H1 (cell line): ENCODE measurements at regions not wholly inside any gene's neighbourhood (a gene's known extent, or its start where the extent isn't known, plus 50 kb on each side); places are given as distances from the start of the nearest gene placed in this dataset.
A peak's percentile ranks its signal among the peaks of the same experiment; 100 is the strongest.

Experiments
- CTCF ChIA-PET: fragments of 300-600 bp; sonication (Branson Sonifier 250); formaldehyde crosslinking; loops from one replicate; lab custom pipeline; 2021; ENCODE audit not compliant: partially characterized antibody; lab: Charles Lee
- POLR2A ChIA-PET: fragments of 300-600 bp; sonication (Branson Sonifier 250); formaldehyde crosslinking; loops from one replicate; lab custom pipeline; 2021; ENCODE audit warnings: inconsistent platforms; ENCODE audit not compliant: partially characterized antibody; lab: Charles Lee
- DNase-seq, 2 experiments: peaks; one replicate each; pipeline versions ENCODE4 v3.0.0 to v3.0.0-alpha.2; 2010 to 2022; ENCODE audit warnings: low spot score in 2 of 2, low read depth in 1 of 2, mixed read lengths in 1 of 2
- FAIRE-seq: peaks from 2 replicates; lab custom pipeline; 2011; peaks lifted over from hg19 to GRCh38; lab: Jason Lieb, UNC
- H2AFZ ChIP-seq: 2 replicates; pipeline ENCODE4 v1.8.1; 2012; ENCODE audit warnings: low read length, inconsistent platforms
- H2AK5ac ChIP-seq: 2 replicates; pipeline ENCODE4 v1.6.1; 2013; ENCODE audit warnings: low read depth, low read length
- H2BK120ac ChIP-seq: replicated peaks from 2 replicates; pipeline ENCODE3; 2013; ENCODE audit warnings: low read depth, low read length, inconsistent platforms
- H2BK12ac ChIP-seq: 2 replicates; pipeline ENCODE4 v1.6.1; 2013; ENCODE audit warnings: low read depth, low read length
- H2BK15ac ChIP-seq: 2 replicates; pipeline ENCODE4 v1.6.1; 2013; ENCODE audit warnings: low read length
- H2BK20ac ChIP-seq: 2 replicates; pipeline ENCODE4 v1.6.1; 2013; ENCODE audit warnings: low read length
- H2BK5ac ChIP-seq: 2 replicates; pipeline ENCODE4 v1.6.1; 2013; ENCODE audit warnings: low read depth, low read length
- H3K14ac ChIP-seq: 2 replicates; pipeline ENCODE4 v1.6.1; 2013; ENCODE audit warnings: inconsistent platforms; ENCODE audit not compliant: insufficient read length
- H3K18ac ChIP-seq: 2 replicates; pipeline ENCODE4 v1.6.1; 2013; ENCODE audit warnings: low read length; ENCODE audit errors: extremely low read depth
- H3K23ac ChIP-seq: 2 replicates; pipeline ENCODE4 v1.6.1; 2013; ENCODE audit warnings: inconsistent platforms; ENCODE audit not compliant: insufficient read length
- H3K23me2 ChIP-seq: 2 replicates; pipeline ENCODE4 v1.6.1; 2013; ENCODE audit warnings: low read depth, low read length
- H3K27ac ChIP-seq: 2 replicates; pipeline ENCODE4 v1.6.1; 2011; ENCODE audit warnings: low read depth, low read length, inconsistent platforms
- H3K27me3 ChIP-seq, 4 experiments: replicated peaks in 1 of 4; 1 replicate in 1 of 4; 2 replicates in 3 of 4; pipeline versions ENCODE4 v1.6.1 to v1.8.1; 2011 to 2013; ENCODE audit warnings: low read length in 3 of 4, mild to moderate bottlenecking in 3 of 4, inconsistent platforms in 2 of 4, mixed read lengths in 2 of 4, moderate library complexity in 1 of 4; ENCODE audit not compliant: control insufficient read depth in 3 of 4, insufficient read depth in 3 of 4; ENCODE audit errors: extremely low read depth in 1 of 4
- H3K36me3 ChIP-seq, 4 experiments: 2 replicates each; pipeline versions ENCODE4 v1.6.1 to v1.8.1; 2011 to 2013; ENCODE audit warnings: mild to moderate bottlenecking in 4 of 4, low read length in 3 of 4, moderate library complexity in 2 of 4, control low read depth in 1 of 4, inconsistent platforms in 1 of 4; ENCODE audit not compliant: insufficient read depth in 4 of 4, control insufficient read depth in 2 of 4
- H3K4ac ChIP-seq: replicated peaks from 2 replicates; pipeline ENCODE3; 2013; ENCODE audit warnings: low read length, low read depth, mixed read lengths, inconsistent platforms; ENCODE audit not compliant: insufficient read length
- H3K4me1 ChIP-seq, 4 experiments: replicated peaks in 1 of 4; 1 replicate in 1 of 4; 2 replicates in 3 of 4; pipeline versions ENCODE4 v1.6.1 to v1.8.1; 2011 to 2013; ENCODE audit warnings: low read length in 3 of 4, inconsistent platforms in 2 of 4, mixed read lengths in 1 of 4; ENCODE audit not compliant: insufficient read depth in 4 of 4, control insufficient read depth in 3 of 4
- H3K4me2 ChIP-seq, 2 experiments: 2 replicates each; pipeline versions ENCODE4 v1.6.1 to v1.8.1; 2011 to 2013; ENCODE audit warnings: low read depth in 2 of 2, low read length in 2 of 2, control low read depth in 1 of 2, inconsistent platforms in 1 of 2, mild to moderate bottlenecking in 1 of 2; ENCODE audit not compliant: insufficient read depth in 1 of 2
- H3K4me3 ChIP-seq, 4 experiments: fragments of 200-600, 300-600 bp in 1 of 4; sonication (generic), shearing (Covaris generic), sonication (Bioruptor Twin) in 1 of 4; 2 replicates each; pipeline versions ENCODE4 v1.5.1 to v1.8.1; 2011 to 2016; ENCODE audit warnings: low read length in 4 of 4, low read depth in 3 of 4, control low read depth in 2 of 4, inconsistent platforms in 2 of 4, mild to moderate bottlenecking in 2 of 4, mixed read lengths in 1 of 4, moderate library complexity in 1 of 4; ENCODE audit not compliant: insufficient read depth in 2 of 4; ENCODE audit errors: extremely low read depth in 1 of 4
- H3K56ac ChIP-seq: replicated peaks from 2 replicates; pipeline ENCODE3; 2013; ENCODE audit warnings: low read depth, mild to moderate bottlenecking, mixed read lengths, low read length, inconsistent platforms; ENCODE audit not compliant: insufficient read length
- H3K79me1 ChIP-seq: 2 replicates; pipeline ENCODE4 v1.6.1; 2013; ENCODE audit warnings: low read depth, low read length, control low read depth
- H3K79me2 ChIP-seq, 2 experiments: 2 replicates each; pipeline versions ENCODE4 v1.6.1 to v1.8.1; 2012 to 2013; ENCODE audit warnings: low read length in 2 of 2, mild to moderate bottlenecking in 2 of 2, inconsistent platforms in 1 of 2; ENCODE audit not compliant: insufficient read depth in 2 of 2, control insufficient read depth in 1 of 2
- H3K9ac ChIP-seq, 4 experiments: replicated peaks in 1 of 4; 1 replicate in 1 of 4; 2 replicates in 3 of 4; pipeline versions ENCODE4 v1.6.1 to v1.8.1; 2011 to 2013; ENCODE audit warnings: low read depth in 3 of 4, low read length in 3 of 4, control low read depth in 2 of 4, mild to moderate bottlenecking in 2 of 4, moderate library complexity in 2 of 4, inconsistent platforms in 1 of 4; ENCODE audit errors: extremely low read depth in 1 of 4
- H3K9me3 ChIP-seq, 2 experiments: 2 replicates each; pipeline versions ENCODE4 v1.6.1 to v1.8.1; 2012 to 2013; ENCODE audit warnings: mild to moderate bottlenecking in 2 of 2, moderate library complexity in 2 of 2, control low read depth in 1 of 2, inconsistent platforms in 1 of 2, low read depth in 1 of 2, low read length in 1 of 2, mixed read lengths in 1 of 2; ENCODE audit not compliant: insufficient read depth in 2 of 2
- H4K20me1 ChIP-seq, 2 experiments: replicated peaks in 1 of 2; 2 replicates each; pipeline versions ENCODE3 to v1.8.1; 2011 to 2013; ENCODE audit warnings: inconsistent platforms in 2 of 2, low read length in 2 of 2, mild to moderate bottlenecking in 1 of 2; ENCODE audit not compliant: insufficient read depth in 2 of 2, control insufficient read depth in 1 of 2
- H4K5ac ChIP-seq: 2 replicates; pipeline ENCODE4 v1.6.1; 2013; ENCODE audit warnings: low read length, low read depth, mixed read lengths, inconsistent platforms; ENCODE audit not compliant: insufficient read length
- H4K8ac ChIP-seq: 2 replicates; pipeline ENCODE4 v1.8.0; 2013; ENCODE audit warnings: mild to moderate bottlenecking, moderate library complexity, low read length, inconsistent platforms; ENCODE audit not compliant: insufficient read depth; ENCODE audit errors: extremely low read depth
- H4K91ac ChIP-seq: replicated peaks from 2 replicates; pipeline ENCODE3; 2013; ENCODE audit warnings: low read length, mixed read lengths, inconsistent platforms; ENCODE audit not compliant: insufficient read length
- CEBPB ChIP-seq: IDR thresholded peaks from 2 replicates; pipeline ENCODE4 v1.6.1; 2012; ENCODE audit warnings: low read depth, low read length
- CHD1 ChIP-seq: IDR thresholded peaks from 2 replicates; pipeline ENCODE4 v1.6.1; 2012; ENCODE audit warnings: low read depth, low read length, improper control_type of control experiment
- CTBP2 ChIP-seq: IDR thresholded peaks from 2 replicates; pipeline ENCODE4 v1.7.0; 2011; ENCODE audit warnings: borderline replicate concordance, mild to moderate bottlenecking, moderate library complexity, mixed read lengths, low read length; ENCODE audit not compliant: insufficient read depth, insufficient read length
- GABPA ChIP-seq: IDR thresholded peaks from 2 replicates; pipeline ENCODE4 v1.6.1; 2011; ENCODE audit warnings: mild to moderate bottlenecking, low read length, moderate library complexity, borderline replicate concordance; ENCODE audit not compliant: insufficient read depth
- HDAC2 ChIP-seq, 2 experiments: fragments of 300-600 bp in 1 of 2; sonication (generic) in 1 of 2; IDR thresholded peaks; 2 replicates each; pipeline ENCODE4 v1.6.1; 2011 to 2012; ENCODE audit warnings: low read depth in 2 of 2, low read length in 2 of 2, mild to moderate bottlenecking in 2 of 2, moderate library complexity in 2 of 2, borderline replicate concordance in 1 of 2, inconsistent platforms in 1 of 2
- KDM4A ChIP-seq: IDR thresholded peaks from one replicate; pipeline ENCODE4 v1.7.1; 2012; ENCODE audit warnings: low read depth, mild to moderate bottlenecking, moderate library complexity, low read length, inconsistent platforms; ENCODE audit not compliant: severe bottlenecking
- SIN3A ChIP-seq, 2 experiments: IDR thresholded peaks in 1 of 2; conservative IDR thresholded peaks in 1 of 2; 2 replicates each; pipeline ENCODE4 v1.6.1; 2011 to 2012; ENCODE audit warnings: low read length in 2 of 2, improper control_type of control experiment in 1 of 2, low read depth in 1 of 2, mild to moderate bottlenecking in 1 of 2
- SP2 ChIP-seq: IDR thresholded peaks from 2 replicates; pipeline ENCODE4 v1.6.1; 2012; ENCODE audit warnings: mild to moderate bottlenecking, low read length, inconsistent platforms
- SRF ChIP-seq: IDR thresholded peaks from 2 replicates; pipeline ENCODE4 v1.6.1; 2011; ENCODE audit warnings: mild to moderate bottlenecking, low read depth, low read length, moderate library complexity
- TAF7 ChIP-seq: optimal IDR thresholded peaks from 2 replicates; pipeline ENCODE3; 2011; ENCODE audit warnings: low read depth, mild to moderate bottlenecking, inconsistent platforms, low read length, moderate library complexity, borderline replicate concordance
- WGBS, 2 experiments: shearing (Covaris generic) in 1 of 2; methylation state at CpG; one replicate each; pipeline versions ENCODE4 v1.1.6 to v1.1.7; 2013 to 2015; ENCODE audit warnings: low lambda C conversion rate in 2 of 2, mixed read lengths in 2 of 2, inconsistent platforms in 1 of 2, low coverage in 1 of 2, missing lambda C conversion rate in 1 of 2; ENCODE audit not compliant: insufficient replicate concordance in 2 of 2, insufficient coverage in 1 of 2, insufficient read length in 1 of 2; ENCODE audit errors: extremely low coverage in 1 of 2, missing lambda C conversion rate in 1 of 2; 5-methylcytosine and 5-hydroxymethylcytosine counted together
- TF ChIP-seq, protein P1 (sequence below), 3 experiments: IDR thresholded peaks; 1 replicate in 2 of 3; 2 replicates in 1 of 3; pipeline versions ENCODE4 v1.5.1 to v1.6.1; 2011; ENCODE audit warnings: low read length in 3 of 3, mild to moderate bottlenecking in 3 of 3, inconsistent platforms in 2 of 3, low read depth in 1 of 3, moderate library complexity in 1 of 3; ENCODE audit not compliant: insufficient read depth in 1 of 3; ENCODE audit errors: control extremely low read depth in 1 of 3

DNA sequence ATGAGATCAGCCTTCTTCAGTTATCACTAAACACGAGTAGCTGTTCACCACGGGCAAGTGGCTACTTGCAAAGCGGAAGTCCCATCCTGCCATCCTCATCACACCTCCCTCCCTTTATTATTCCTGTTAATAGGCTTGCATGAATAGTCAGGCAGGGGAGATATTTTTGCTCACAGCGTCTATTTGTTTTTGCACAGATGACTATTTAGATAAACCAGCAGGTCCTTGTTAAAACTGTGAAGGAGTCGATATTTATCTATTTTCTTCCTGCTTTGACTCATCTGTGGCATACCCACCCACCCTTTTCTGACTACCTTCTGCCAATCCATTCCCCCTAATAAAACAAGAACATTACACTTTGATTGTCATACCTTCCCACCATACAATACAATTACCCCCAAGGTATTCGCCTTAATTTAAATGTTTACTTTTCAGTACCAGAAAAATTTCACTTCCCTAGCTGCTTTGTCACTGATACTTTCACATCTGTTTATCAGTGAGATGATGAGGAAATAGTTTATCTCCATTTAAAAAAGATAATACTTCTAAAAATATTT is 96.6 kb upstream of the BANK1 start:
- WGBS, 2 experiments = 90% methylated on average over 6 of the region's 6 CpGs; no CpG with 5 or more reads in 1 of the 2 experiments
- H2BK20ac ChIP-seq = no peak overlapping the region
- 0 out of 2 replicates have a peak overlapping the region, but pooled peaks have one; percentile 25 for H2AFZ ChIP-seq
- no peaks in the 10 kb centered on the region for H3K4me1 ChIP-seq
- no peaks in the 10 kb centered on the region; the same call in 1 of the 2 replicates for H3K23me2 ChIP-seq
- FAIRE-seq (no peak), DNase-seq (no peak)
- no peaks in the 10 kb centered on the region for H3K9me3 ChIP-seq
- H3K9ac ChIP-seq = no peak overlapping the region
- no peak overlapping the region for H2BK15ac ChIP-seq
- H3K4me2 ChIP-seq = no peak overlapping the region
- no peak overlapping the region for H3K56ac ChIP-seq
- no peak overlapping the region for H4K91ac ChIP-seq
- H2BK120ac ChIP-seq = no peak overlapping the region
- peak overlapping the region; percentile 19 for H4K5ac ChIP-seq
- no peak overlapping the region for H3K4me3 ChIP-seq
- CTCF ChIA-PET = no interaction called here
- no peak overlapping the region for H3K27ac ChIP-seq
- H2BK5ac ChIP-seq = no peak overlapping the region
- no peak overlapping the region for H2BK12ac ChIP-seq
- no peak overlapping the region for H3K23ac ChIP-seq
- POLR2A ChIA-PET = no interaction called here
- H3K4ac ChIP-seq = no peak overlapping the region
- H4K8ac ChIP-seq = no peak overlapping the region
- no peaks in the 10 kb centered on the region for H3K79me1 ChIP-seq
- H3K36me3 ChIP-seq = no peaks in the 10 kb centered on the region
- H3K27me3 ChIP-seq = no peaks in the 10 kb centered on the region
- no peak overlapping the region for H2AK5ac ChIP-seq
- no peak overlapping the region for H3K14ac ChIP-seq
- H4K20me1 ChIP-seq = no peaks in the 10 kb centered on the region
- H3K79me2 ChIP-seq = no peaks in the 10 kb centered on the region
- H3K18ac ChIP-seq = no peak overlapping the region
- TF ChIP-seq SP2 (no peak), HDAC2 (IDR thresholded peaks at IDR 0.05; ENCODE audit: borderline replicate concordance in 1 of 2, low read depth in 2 of 2, low read length in 2 of 2) (no peak), SRF (no peak), CHD1 (no peak), KDM4A (no peak), CTBP2 (no peak), CEBPB (no peak), TAF7 (no peak), GABPA (no peak), SIN3A (conservative IDR thresholded peaks at IDR 0.05 in 1 of 2, IDR thresholded peaks at IDR 0.05 in 1 of 2; ENCODE audit: low read depth in 1 of 2, low read length in 2 of 2) (no peak)
- TF ChIP-seq, protein P1, sequence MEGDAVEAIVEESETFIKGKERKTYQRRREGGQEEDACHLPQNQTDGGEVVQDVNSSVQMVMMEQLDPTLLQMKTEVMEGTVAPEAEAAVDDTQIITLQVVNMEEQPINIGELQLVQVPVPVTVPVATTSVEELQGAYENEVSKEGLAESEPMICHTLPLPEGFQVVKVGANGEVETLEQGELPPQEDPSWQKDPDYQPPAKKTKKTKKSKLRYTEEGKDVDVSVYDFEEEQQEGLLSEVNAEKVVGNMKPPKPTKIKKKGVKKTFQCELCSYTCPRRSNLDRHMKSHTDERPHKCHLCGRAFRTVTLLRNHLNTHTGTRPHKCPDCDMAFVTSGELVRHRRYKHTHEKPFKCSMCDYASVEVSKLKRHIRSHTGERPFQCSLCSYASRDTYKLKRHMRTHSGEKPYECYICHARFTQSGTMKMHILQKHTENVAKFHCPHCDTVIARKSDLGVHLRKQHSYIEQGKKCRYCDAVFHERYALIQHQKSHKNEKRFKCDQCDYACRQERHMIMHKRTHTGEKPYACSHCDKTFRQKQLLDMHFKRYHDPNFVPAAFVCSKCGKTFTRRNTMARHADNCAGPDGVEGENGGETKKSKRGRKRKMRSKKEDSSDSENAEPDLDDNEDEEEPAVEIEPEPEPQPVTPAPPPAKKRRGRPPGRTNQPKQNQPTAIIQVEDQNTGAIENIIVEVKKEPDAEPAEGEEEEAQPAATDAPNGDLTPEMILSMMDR (IDR thresholded peaks at IDR 0.05; ENCODE audit: control extremely low read depth in 1 of 3, insufficient read depth in 1 of 3, low read depth in 1 of 3, low read length in 3 of 3) = no peak
